NB4 (cell line): ENCODE measurements at regions not wholly inside any gene's neighbourhood (a gene's known extent, or its start where the extent isn't known, plus 50 kb on each side); places are given as distances from the start of the nearest gene placed in this dataset.

ENCODE experiments used
- CTCF ChIP-seq: IDR thresholded peaks from one replicate; pipeline ENCODE4 v1.5.1; 2012; ENCODE audit warnings: low read depth, low read length
- POLR2A ChIP-seq: IDR thresholded peaks from 2 replicates; pipeline ENCODE4 v1.6.1; 2011; ENCODE audit warnings: mild to moderate bottlenecking; ENCODE audit not compliant: insufficient read length; ENCODE audit errors: extremely low read depth

GRCh38 chr12:81963026-81963425 lies 203.9 kb upstream of the PPFIA2 start:
- TF ChIP-seq CTCF: no peak
- TF ChIP-seq POLR2A: no peak
